ENCODE measurements at regions not wholly inside any gene's neighbourhood (a gene's known extent, or its start where the extent isn't known, plus 50 kb on each side); places are given as distances from the start of the nearest gene placed in this dataset.
"Not testable (repeated sequence)": the region's sequence is repeated elsewhere in the genome, so short reads cannot be mapped to it uniquely, and the experiment has no call there.

GRCh38 chr6:76584121-76584520 is 511.7 kb upstream of the IMPG1 start:
- no peak for TF ChIP-seq CTCF (IDR thresholded peaks at IDR 0.05; ENCODE audit: low read depth, low read length)
- DNase-seq (ENCODE audit: low read depth, low spot score), result no peak
- Histone ChIP-seq H3K27ac (ENCODE audit: low read depth, low read length) (no peak overlapping the region), H3K27me3 (ENCODE audit: control insufficient read depth, insufficient read depth, low read length) (no peaks in the 10 kb centered on the region), H3K4me3 (ENCODE audit: low read depth, low read length) (no peak overlapping the region), H3K9me3 (ENCODE audit: control insufficient read depth, insufficient read depth, low read length) (no peaks in the 10 kb centered on the region; the same call in 1 of the 2 replicates)
- CTCF ChIA-PET, result no interaction called here
- POLR2A ChIA-PET, result no interaction called here

- no peak overlapping the region for H3K27ac ChIP-seq (ENCODE audit: low read depth, low read length)
- H3K4me3 ChIP-seq (ENCODE audit: low read depth, low read length), result no peak overlapping the region
- H3K9me3 ChIP-seq (ENCODE audit: control insufficient read depth, insufficient read depth, low read length), result no peaks in the 10 kb centered on the region; the same call in 1 of the 2 replicates
- ChIA-PET CTCF (no interaction called here), POLR2A (no interaction called here)
- H3K27me3 ChIP-seq (ENCODE audit: control insufficient read depth, insufficient read depth, low read length), result no peaks in the 10 kb centered on the region
- TF ChIP-seq CTCF (IDR thresholded peaks at IDR 0.05; ENCODE audit: low read depth, low read length), result no peak
- no peak for DNase-seq (ENCODE audit: low read depth, low spot score)
Measured at GRCh38 chr6:76578746-76579145, 506.3 kb upstream of the IMPG1 start.

GRCh38 chr6:76574746-76575145 is 502.3 kb upstream of the IMPG1 start:
- TF ChIP-seq CTCF (IDR thresholded peaks at IDR 0.05; ENCODE audit: low read depth, low read length), result no peak
- CTCF ChIA-PET, result interaction anchor here (1.3 kb wide), 1 partner anchor 682 kb away, joined by 3 read pairs; no protein-coding TSS in a partner anchor
- Histone ChIP-seq H3K27ac (ENCODE audit: low read depth, low read length) (no peak overlapping the region), H3K4me3 (ENCODE audit: low read depth, low read length) (no peak overlapping the region), H3K27me3 (ENCODE audit: control insufficient read depth, insufficient read depth, low read length) (no peaks in the 10 kb centered on the region), H3K9me3 (ENCODE audit: control insufficient read depth, insufficient read depth, low read length) (no peaks in the 10 kb centered on the region)
- POLR2A ChIA-PET, result no interaction called here
- DNase-seq (ENCODE audit: low read depth, low spot score), result no peak

GRCh38 chr6:76565932-76566331 is 493.5 kb upstream of the IMPG1 start:
- no peak overlapping the region for H3K4me3 ChIP-seq (ENCODE audit: low read depth, low read length)
- CTCF ChIA-PET, result no interaction called here
- H3K9me3 ChIP-seq (ENCODE audit: control insufficient read depth, insufficient read depth, low read length), result peaks cover 6% of the 10 kb centered on the region; the same call in 1 of the 2 replicates
- H3K27me3 ChIP-seq (ENCODE audit: control insufficient read depth, insufficient read depth, low read length), result no peaks in the 10 kb centered on the region
- no peak for DNase-seq (ENCODE audit: low read depth, low spot score)
- no peak overlapping the region for H3K27ac ChIP-seq (ENCODE audit: low read depth, low read length)
- POLR2A ChIA-PET, result no interaction called here
- TF ChIP-seq CTCF (IDR thresholded peaks at IDR 0.05; ENCODE audit: low read depth, low read length), result no peak

GRCh38 chr6:76562371-76562770 is 489.9 kb upstream of the IMPG1 start:
- CTCF ChIA-PET; H3K9me3 ChIP-seq (ENCODE audit: control insufficient read depth, insufficient read depth, low read length); H3K27me3 ChIP-seq (ENCODE audit: control insufficient read depth, insufficient read depth, low read length); DNase-seq (ENCODE audit: low read depth, low spot score); H3K27ac ChIP-seq (ENCODE audit: low read depth, low read length); POLR2A ChIA-PET; H3K4me3 ChIP-seq (ENCODE audit: low read depth, low read length): not testable (repeated sequence)

GRCh38 chr6:76560851-76561755 is 488.6 kb upstream of the IMPG1 start:
- H3K27me3 ChIP-seq (ENCODE audit: control insufficient read depth, insufficient read depth, low read length); CTCF ChIA-PET: not testable (repeated sequence)

More at GRCh38 chr6:76560851-76561755, 488.6 kb upstream of the IMPG1 start:
- DNase-seq (ENCODE audit: low read depth, low spot score); H3K9me3 ChIP-seq (ENCODE audit: control insufficient read depth, insufficient read depth, low read length); H3K4me3 ChIP-seq (ENCODE audit: low read depth, low read length); POLR2A ChIA-PET; H3K27ac ChIP-seq (ENCODE audit: low read depth, low read length): not testable (repeated sequence)
